Activated CD8-positive, alpha-beta T cell treated with anti-CD3 and anti-CD28 coated beads for 36 hours (primary cell): ENCODE measurements at regions not wholly inside any gene's neighbourhood (a gene's known extent, or its start where the extent isn't known, plus 50 kb on each side); places are given as distances from the start of the nearest gene placed in this dataset.
A peak's percentile ranks its signal among the peaks of the same experiment; 100 is the strongest.
"Not testable (repeated sequence)": the region's sequence is repeated elsewhere in the genome, so short reads cannot be mapped to it uniquely, and the experiment has no call there.

Experiments used
- ATAC-seq: fragments of 200-7000 bp; cut with Tn5 transposase; one replicate; pipeline ENCODE4 v1.10.0; 2021; ENCODE audit warnings: mild to moderate bottlenecking, moderate library complexity
- CTCF ChIA-PET: fragments of 350-600 bp; sonication (Branson Sonifier 250); formaldehyde crosslinking; loops from one replicate; lab custom pipeline; 2021; ENCODE audit warnings: antibody characterized with exemption; lab: Charles Lee
- POLR2A ChIA-PET: fragments of 350-600 bp; sonication (Branson Sonifier 250); formaldehyde crosslinking; loops from one replicate; lab custom pipeline; 2021; ENCODE audit warnings: antibody characterized with exemption; lab: Charles Lee
- DNase-seq: peaks from one replicate; pipeline ENCODE4 v3.0.0-alpha.2; 2020
- H3K27ac Mint-ChIP-seq: one replicate; pipeline ENCODE4 v1.8.0; 2021; ENCODE audit warnings: mild to moderate bottlenecking, mixed read lengths
- H3K27me3 Mint-ChIP-seq: one replicate; pipeline ENCODE4 v1.8.0; 2021; ENCODE audit warnings: mixed read lengths
- H3K36me3 Mint-ChIP-seq: one replicate; pipeline ENCODE4 v1.8.0; 2021; ENCODE audit warnings: low read depth, mixed read lengths
- H3K4me1 Mint-ChIP-seq: one replicate; pipeline ENCODE4 v1.8.0; 2021; ENCODE audit warnings: low read depth, mixed read lengths
- H3K4me3 Mint-ChIP-seq: one replicate; pipeline ENCODE4 v1.8.0; 2021; ENCODE audit warnings: mild to moderate bottlenecking, moderate library complexity, mixed read lengths
- H3K9me3 Mint-ChIP-seq: one replicate; pipeline ENCODE4 v1.8.0; 2021; ENCODE audit warnings: mixed read lengths
- intact Hi-C: fragments of 100-400 bp; cut with micrococcal nuclease; formaldehyde crosslinking; loops from one replicate; pipeline ENCODE4 v1.10.0; 2022

DNA sequence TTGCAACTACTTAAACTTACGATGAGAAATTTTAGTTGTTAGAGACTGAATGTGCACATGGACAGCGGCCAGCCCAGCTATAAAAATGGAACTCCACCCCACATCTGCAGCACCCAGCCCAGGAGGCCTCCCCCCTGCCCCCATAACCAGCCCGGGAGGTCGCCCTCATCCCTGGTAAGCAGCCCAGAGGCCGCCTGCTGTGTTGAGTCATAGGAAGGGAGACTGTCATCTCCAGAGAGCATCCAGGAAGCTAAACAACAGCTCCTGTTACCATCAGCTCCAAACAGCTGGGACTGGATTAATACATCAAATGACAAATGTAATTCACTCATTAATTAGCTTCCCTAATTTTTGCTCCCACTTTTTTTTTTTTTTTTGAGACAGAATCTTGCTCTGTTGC lies 5452.7 kb upstream of the TPTE start:
- H3K9me3 Mint-ChIP-seq, H3K4me3 Mint-ChIP-seq, H3K36me3 Mint-ChIP-seq, H3K4me1 Mint-ChIP-seq, intact Hi-C loops, H3K27ac Mint-ChIP-seq, POLR2A ChIA-PET, DNase-seq, ATAC-seq, CTCF ChIA-PET, H3K27me3 Mint-ChIP-seq: not testable (repeated sequence)

DNA sequence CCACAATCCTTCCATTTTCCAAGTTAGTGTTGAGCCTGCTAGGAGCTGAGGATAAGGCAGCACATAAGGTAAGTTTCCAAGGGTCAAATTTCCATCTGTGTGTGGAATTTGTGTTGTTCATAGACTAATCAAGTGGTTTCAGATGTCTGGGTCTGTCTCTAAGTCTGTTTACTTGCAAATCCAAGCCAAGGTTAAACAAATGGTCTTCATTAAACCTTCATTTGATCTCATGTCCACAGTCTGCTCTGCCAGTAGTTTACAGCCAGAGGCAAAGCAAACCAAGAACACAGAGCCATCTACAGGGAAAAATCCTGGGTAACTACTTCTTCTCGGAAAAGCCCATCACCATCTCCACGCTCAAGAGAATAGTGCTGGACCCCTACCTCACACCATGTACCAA lies 5450.2 kb upstream of the TPTE start:
- CTCF ChIA-PET, H3K27me3 Mint-ChIP-seq, H3K36me3 Mint-ChIP-seq, H3K9me3 Mint-ChIP-seq, H3K27ac Mint-ChIP-seq, DNase-seq, H3K4me3 Mint-ChIP-seq, intact Hi-C loops, ATAC-seq, POLR2A ChIA-PET, H3K4me1 Mint-ChIP-seq: not testable (repeated sequence)

DNA sequence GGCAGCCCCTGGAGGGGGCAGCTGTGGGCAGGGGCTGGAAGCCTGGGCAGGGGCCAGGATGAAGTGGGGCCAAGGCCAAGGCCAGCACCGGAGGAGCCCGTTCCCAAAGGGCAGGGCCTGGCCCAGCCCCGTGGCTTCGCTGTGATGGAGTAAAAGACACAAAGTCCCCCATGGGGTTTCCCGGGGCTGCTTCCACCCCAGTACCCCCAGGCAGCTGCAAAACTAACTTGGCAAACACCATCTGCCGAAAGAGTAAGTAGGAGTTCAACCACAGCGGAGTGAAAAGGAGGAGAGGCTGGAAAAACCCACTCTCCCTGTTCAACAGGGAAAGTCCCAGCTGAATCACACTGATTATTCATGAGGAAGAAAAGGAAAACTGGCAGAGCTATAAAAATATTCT lies 5444.5 kb upstream of the TPTE start:
- intact Hi-C loops, H3K27ac Mint-ChIP-seq, H3K4me1 Mint-ChIP-seq, H3K36me3 Mint-ChIP-seq, POLR2A ChIA-PET, DNase-seq, H3K27me3 Mint-ChIP-seq, CTCF ChIA-PET, ATAC-seq, H3K9me3 Mint-ChIP-seq, H3K4me3 Mint-ChIP-seq: not testable (repeated sequence)

DNA sequence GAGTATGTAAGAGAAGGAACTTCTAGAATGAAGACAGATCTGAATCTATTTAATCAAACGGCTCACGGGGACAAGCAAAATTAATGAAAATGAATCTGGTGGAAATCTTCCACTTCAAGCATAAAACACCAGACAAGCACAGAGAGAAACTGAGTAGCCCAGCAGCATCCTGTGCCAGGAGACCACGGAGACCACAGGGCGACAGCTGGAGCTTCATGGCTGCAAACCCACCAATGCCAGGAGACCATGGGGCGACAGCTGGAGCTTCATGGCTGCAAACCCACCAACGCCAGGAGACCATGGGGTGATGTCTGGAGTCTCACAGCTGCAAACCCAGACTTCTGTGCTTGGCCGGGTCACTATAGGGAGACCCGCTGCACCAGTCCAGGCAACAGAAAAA lies 5442.0 kb upstream of the TPTE start:
- H3K9me3 Mint-ChIP-seq, CTCF ChIA-PET, H3K4me1 Mint-ChIP-seq, H3K27ac Mint-ChIP-seq, H3K4me3 Mint-ChIP-seq, intact Hi-C loops, H3K27me3 Mint-ChIP-seq, POLR2A ChIA-PET, H3K36me3 Mint-ChIP-seq, ATAC-seq, DNase-seq: not testable (repeated sequence)

- H3K27ac Mint-ChIP-seq, ATAC-seq, CTCF ChIA-PET, H3K9me3 Mint-ChIP-seq, intact Hi-C loops, POLR2A ChIA-PET, H3K36me3 Mint-ChIP-seq, H3K4me3 Mint-ChIP-seq, DNase-seq, H3K27me3 Mint-ChIP-seq, H3K4me1 Mint-ChIP-seq: not testable (repeated sequence)
These were observed 5441.4 kb upstream of the TPTE start for GRCh38 chr21:5080015-5080414.

- POLR2A ChIA-PET, H3K4me1 Mint-ChIP-seq, DNase-seq, CTCF ChIA-PET, H3K27ac Mint-ChIP-seq, H3K36me3 Mint-ChIP-seq, H3K4me3 Mint-ChIP-seq, ATAC-seq, intact Hi-C loops, H3K9me3 Mint-ChIP-seq, H3K27me3 Mint-ChIP-seq: not testable (repeated sequence)
These were observed 5437.1 kb upstream of the TPTE start for GRCh38 chr21:5084246-5084645.

- H3K9me3 Mint-ChIP-seq, H3K27me3 Mint-ChIP-seq, intact Hi-C loops, H3K27ac Mint-ChIP-seq, ATAC-seq, CTCF ChIA-PET, H3K4me3 Mint-ChIP-seq, DNase-seq, POLR2A ChIA-PET, H3K4me1 Mint-ChIP-seq, H3K36me3 Mint-ChIP-seq: not testable (repeated sequence)
These were observed 5435.9 kb upstream of the TPTE start for GRCh38 chr21:5085456-5085855.

GRCh38 chr21:5086416-5086815 lies 5435.0 kb upstream of the TPTE start:
- H3K4me3 Mint-ChIP-seq, DNase-seq, ATAC-seq, CTCF ChIA-PET, H3K27ac Mint-ChIP-seq, H3K27me3 Mint-ChIP-seq, H3K4me1 Mint-ChIP-seq, intact Hi-C loops, H3K36me3 Mint-ChIP-seq, H3K9me3 Mint-ChIP-seq, POLR2A ChIA-PET: not testable (repeated sequence)

DNA sequence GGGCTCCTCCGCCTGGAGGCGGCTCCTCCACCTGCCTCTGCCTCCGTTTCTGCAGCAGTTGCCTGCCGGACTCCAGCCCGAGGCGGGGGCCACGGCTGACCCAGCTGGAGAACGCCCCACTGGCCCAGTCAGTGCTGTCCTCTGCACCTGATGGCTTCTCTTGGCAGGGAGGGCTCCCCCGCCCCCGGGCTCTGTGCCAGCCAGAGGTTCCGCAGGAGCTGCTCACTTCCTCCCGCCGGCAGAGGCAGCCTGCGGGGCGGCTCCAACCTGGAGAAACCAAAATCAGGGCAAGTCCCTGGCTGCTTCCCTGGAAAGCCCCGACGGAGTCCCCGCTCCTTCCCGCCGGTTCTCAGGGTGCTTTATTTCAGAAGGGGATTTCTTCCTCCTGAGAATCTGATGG lies 5432.6 kb upstream of the TPTE start:
- H3K4me1 Mint-ChIP-seq, H3K9me3 Mint-ChIP-seq, H3K27me3 Mint-ChIP-seq, DNase-seq, H3K27ac Mint-ChIP-seq, H3K4me3 Mint-ChIP-seq, H3K36me3 Mint-ChIP-seq, POLR2A ChIA-PET, CTCF ChIA-PET, intact Hi-C loops: not testable (repeated sequence)
- peak; percentile 56 for ATAC-seq

DNA sequence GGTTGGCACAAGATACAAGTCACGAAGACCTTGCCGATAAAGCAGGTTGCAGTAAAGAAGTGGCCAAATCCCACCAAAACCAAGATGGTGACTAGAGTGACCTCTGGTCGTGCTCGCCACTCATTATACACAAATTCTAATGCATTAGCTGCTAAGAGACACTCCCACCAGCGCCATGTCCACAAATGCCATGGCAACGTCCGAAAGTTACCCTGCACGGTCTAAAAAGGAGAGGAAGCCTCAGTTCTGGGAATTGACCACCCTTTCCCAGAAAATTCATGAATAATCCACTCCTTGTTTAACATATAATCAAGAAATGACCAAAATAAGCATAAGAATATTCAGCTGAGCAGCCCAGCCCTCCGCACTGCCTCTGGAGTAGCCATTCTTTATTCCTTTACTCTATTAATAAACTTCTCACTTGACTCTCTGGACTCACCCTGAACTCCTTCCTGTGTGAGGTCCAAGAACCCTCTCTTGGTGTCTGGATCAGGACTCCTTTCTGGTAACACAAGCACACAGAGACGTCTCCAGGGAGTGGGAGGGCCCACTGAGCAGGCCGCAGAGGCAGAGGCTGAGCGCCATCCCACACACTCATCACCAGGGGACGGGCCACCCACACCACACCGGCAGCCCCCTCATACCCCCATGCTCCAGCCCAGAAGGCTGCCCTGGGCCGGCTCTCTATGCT lies 5431.8 kb upstream of the TPTE start:
- H3K36me3 Mint-ChIP-seq, intact Hi-C loops, DNase-seq, ATAC-seq, H3K27me3 Mint-ChIP-seq, CTCF ChIA-PET, H3K9me3 Mint-ChIP-seq, POLR2A ChIA-PET, H3K4me1 Mint-ChIP-seq, H3K27ac Mint-ChIP-seq, H3K4me3 Mint-ChIP-seq: not testable (repeated sequence)

DNA sequence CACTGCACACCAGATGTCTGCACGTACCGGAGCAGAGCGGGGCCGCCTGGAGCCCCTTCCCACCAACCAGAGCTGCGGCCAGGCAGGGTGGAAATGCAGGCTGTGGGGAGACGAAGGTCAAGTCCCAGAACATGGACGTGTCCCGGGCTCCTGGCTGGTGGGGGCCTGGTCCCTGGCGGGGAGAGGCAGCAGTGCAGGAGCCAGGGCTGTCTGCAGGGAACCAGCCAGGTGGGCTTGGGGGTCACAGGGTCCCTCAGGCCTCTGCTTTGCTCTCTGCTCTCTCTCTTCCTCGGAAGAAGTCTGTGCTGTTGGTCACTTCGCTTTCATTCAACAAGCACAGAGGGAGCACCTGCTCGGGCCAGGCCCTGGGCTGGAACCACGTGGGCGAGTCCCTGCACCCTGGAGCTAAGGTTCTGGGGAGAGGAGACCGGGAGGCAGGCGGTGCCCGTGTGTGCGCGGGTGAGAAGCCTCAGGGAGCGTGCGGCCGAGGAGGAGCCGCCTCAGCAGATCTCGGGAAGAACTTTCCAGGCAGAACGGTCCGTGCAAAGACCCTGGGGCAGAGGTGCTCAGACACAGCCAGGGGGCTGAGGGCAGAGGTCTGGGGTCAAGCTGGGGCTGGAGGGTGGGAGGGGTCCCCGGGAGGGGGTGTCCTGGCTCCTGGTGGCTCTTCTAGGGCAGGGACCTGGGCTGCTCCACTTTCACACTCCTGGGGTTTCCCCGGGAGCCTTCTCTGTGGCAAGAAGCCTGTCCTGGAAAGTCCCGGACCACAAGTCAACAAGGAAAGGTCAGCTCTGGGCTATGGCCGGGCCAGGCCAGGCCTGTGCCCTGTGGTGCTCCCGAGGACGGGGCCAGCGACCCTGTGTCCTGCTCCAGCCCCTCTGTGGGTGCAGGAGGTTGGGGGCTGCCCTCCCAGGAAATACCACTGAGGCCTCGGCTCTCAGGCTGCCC lies 5431.0 kb upstream of the TPTE start:
- intact Hi-C loops, CTCF ChIA-PET, H3K27me3 Mint-ChIP-seq, H3K36me3 Mint-ChIP-seq, POLR2A ChIA-PET, H3K27ac Mint-ChIP-seq, H3K4me3 Mint-ChIP-seq, ATAC-seq, DNase-seq, H3K9me3 Mint-ChIP-seq, H3K4me1 Mint-ChIP-seq: not testable (repeated sequence)

DNA sequence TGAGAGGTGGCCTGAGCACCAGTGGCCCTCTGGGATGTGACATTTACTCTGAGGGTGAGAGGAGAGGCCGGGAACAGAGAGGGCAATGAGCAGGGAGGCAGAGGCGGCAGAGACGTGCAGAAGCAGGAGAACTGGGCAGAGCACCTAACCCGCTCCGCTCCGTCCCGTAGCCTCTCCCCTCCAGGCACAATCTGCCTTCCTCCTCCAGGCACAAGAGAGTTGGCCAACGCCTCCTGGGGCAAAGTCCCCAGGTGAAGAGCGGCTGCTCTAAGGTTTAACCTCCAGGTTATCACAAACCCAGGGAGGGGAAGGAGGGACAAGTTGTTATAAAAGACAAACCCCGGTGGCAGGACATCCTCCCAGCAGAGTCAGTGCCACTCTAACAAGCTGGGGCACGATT lies 5430.1 kb upstream of the TPTE start:
- DNase-seq, H3K27ac Mint-ChIP-seq, H3K4me1 Mint-ChIP-seq, H3K9me3 Mint-ChIP-seq, H3K27me3 Mint-ChIP-seq, ATAC-seq, H3K36me3 Mint-ChIP-seq, POLR2A ChIA-PET, H3K4me3 Mint-ChIP-seq, intact Hi-C loops, CTCF ChIA-PET: not testable (repeated sequence)
